Endothelial cell of umbilical vein (primary cell): ENCODE measurements at regions not wholly inside any gene's neighbourhood (a gene's known extent, or its start where the extent isn't known, plus 50 kb on each side); places are given as distances from the start of the nearest gene placed in this dataset.
A peak's percentile ranks its signal among the peaks of the same experiment; 100 is the strongest.

Experiments
- BruUV-seq: library from RNA; stranded (reverse); fragments of 400-500 nt; replicated peaks from 2 replicates; lab custom pipeline; 2021; lab: Mats Ljungman, UMichigan
- CTCF ChIA-PET: fragments of 300-600, 350-600 bp; sonication (Branson Sonifier 250); formaldehyde crosslinking; loops from one replicate; lab custom pipeline; 2021; ENCODE audit warnings: antibody characterized with exemption, inconsistent platforms; lab: Charles Lee
- POLR2A ChIA-PET: fragments of 300-600, 350-600 bp; sonication (Branson Sonifier 250); formaldehyde crosslinking; loops from one replicate; lab custom pipeline; 2021; ENCODE audit warnings: antibody characterized with exemption, inconsistent platforms; lab: Charles Lee
- DNase-seq: peaks from one replicate; pipeline ENCODE4 v3.0.0-alpha.2; 2011; ENCODE audit warnings: low read depth, low spot score
- FAIRE-seq: peaks from 2 replicates; lab custom pipeline; 2011; peaks lifted over from hg19 to GRCh38; lab: Jason Lieb, UNC
- H2AFZ ChIP-seq: 2 replicates; pipeline ENCODE4 v1.6.0; 2012; ENCODE audit warnings: low read depth, low read length, control low read depth, inconsistent platforms
- H3K27ac ChIP-seq: 2 replicates; pipeline ENCODE4 v1.5.1; 2011; ENCODE audit warnings: low read depth, mild to moderate bottlenecking, control low read depth, low read length, moderate library complexity; ENCODE audit not compliant: insufficient read depth
- H3K27me3 ChIP-seq, 2 experiments: 2 replicates each; pipeline versions ENCODE4 v1.6.0 to v1.6.1; 2011; ENCODE audit warnings: low read length in 2 of 2, mixed read lengths in 1 of 2; ENCODE audit not compliant: control insufficient read depth in 2 of 2, insufficient read depth in 2 of 2
- H3K36me3 ChIP-seq, 2 experiments: 2 replicates in 1 of 2; 3 replicates in 1 of 2; pipeline ENCODE4 v1.5.1; 2011; ENCODE audit warnings: low read length in 2 of 2, mild to moderate bottlenecking in 1 of 2, moderate library complexity in 1 of 2; ENCODE audit not compliant: control insufficient read depth in 2 of 2, insufficient read depth in 2 of 2; ENCODE audit errors: extremely low read depth in 1 of 2
- H3K4me1 ChIP-seq: 3 replicates; pipeline ENCODE4 v1.5.1; 2011; ENCODE audit warnings: mild to moderate bottlenecking, low read length; ENCODE audit not compliant: control insufficient read depth, insufficient read depth; ENCODE audit errors: extremely low read depth
- H3K4me2 ChIP-seq: 2 replicates; pipeline ENCODE4 v1.6.1; 2011; ENCODE audit warnings: low read length, control low read depth, mixed read lengths; ENCODE audit not compliant: insufficient read depth
- H3K4me3 ChIP-seq, 3 experiments: fragments of 200-600 bp in 1 of 3; sonication (generic), shearing (Covaris generic) in 1 of 3; replicated peaks in 1 of 3; 2 replicates each; pipeline ENCODE4 v1.5.1; 2011 to 2016; ENCODE audit warnings: control low read depth in 3 of 3, low read length in 3 of 3, mild to moderate bottlenecking in 2 of 3, inconsistent platforms in 1 of 3, low read depth in 1 of 3, moderate library complexity in 1 of 3; ENCODE audit not compliant: insufficient read depth in 1 of 3
- H3K79me2 ChIP-seq: 2 replicates; pipeline ENCODE4 v1.6.0; 2012; ENCODE audit warnings: low read length, inconsistent platforms; ENCODE audit not compliant: control insufficient read depth, insufficient read depth
- H3K9ac ChIP-seq: replicated peaks from 2 replicates; pipeline ENCODE3; 2011; ENCODE audit warnings: low read length, control low read depth; ENCODE audit not compliant: insufficient read depth; ENCODE audit errors: extremely low read depth
- H3K9me1 ChIP-seq: replicated peaks from 3 replicates; pipeline ENCODE4 v1.6.0; 2011; ENCODE audit warnings: mild to moderate bottlenecking, low read length; ENCODE audit not compliant: control insufficient read depth, insufficient read depth; ENCODE audit errors: extremely low read depth
- H3K9me3 ChIP-seq: replicated peaks from 2 replicates; pipeline ENCODE4 v1.5.1; 2012; ENCODE audit warnings: low read length, inconsistent platforms; ENCODE audit not compliant: control insufficient read depth, insufficient read depth
- H4K20me1 ChIP-seq: replicated peaks from 2 replicates; pipeline ENCODE3; 2011; ENCODE audit warnings: mild to moderate bottlenecking, low read length; ENCODE audit not compliant: control insufficient read depth, insufficient read depth; ENCODE audit errors: extremely low read depth
- CTCF ChIP-seq, 2 donors: IDR thresholded peaks; 1 replicate in 1 of 2; 2 replicates in 1 of 2; pipeline ENCODE4 v1.5.1; 2011; ENCODE audit warnings: low read length in 2 of 2, mild to moderate bottlenecking in 2 of 2, moderate library complexity in 2 of 2, control low read depth in 1 of 2, inconsistent platforms in 1 of 2, low read depth in 1 of 2; ENCODE audit not compliant: insufficient read depth in 1 of 2; ENCODE audit errors: extremely low read depth in 1 of 2
- EZH2 ChIP-seq: IDR thresholded peaks from 2 replicates; pipeline ENCODE4 v1.6.1; 2012; ENCODE audit warnings: borderline replicate concordance, low read depth, mild to moderate bottlenecking, moderate library complexity, low read length, inconsistent platforms; ENCODE audit not compliant: severe bottlenecking
- FOS ChIP-seq: IDR thresholded peaks from 2 replicates; pipeline ENCODE4 v1.6.1; 2011; ENCODE audit warnings: mild to moderate bottlenecking, low read length, moderate library complexity, borderline replicate concordance; ENCODE audit not compliant: insufficient read depth
- GATA2 ChIP-seq: IDR thresholded peaks from 2 replicates; pipeline ENCODE4 v1.7.0; 2011; ENCODE audit warnings: low read depth, mild to moderate bottlenecking, moderate library complexity, mixed read lengths, low read length; ENCODE audit not compliant: insufficient read length, insufficient read depth
- JUN ChIP-seq: IDR thresholded peaks from 2 replicates; pipeline ENCODE4 v1.6.1; 2011; ENCODE audit warnings: borderline replicate concordance, low read depth; ENCODE audit not compliant: insufficient read length, insufficient read depth
- MAX ChIP-seq: IDR thresholded peaks from 2 replicates; pipeline ENCODE4 v1.6.1; 2011; ENCODE audit not compliant: insufficient read depth, insufficient read length
- MYC ChIP-seq: IDR thresholded peaks from one replicate; pipeline ENCODE4 v1.6.1; 2011; ENCODE audit warnings: mild to moderate bottlenecking, low read depth, low read length
- POLR2A ChIP-seq: IDR thresholded peaks from 2 replicates; pipeline ENCODE4 v1.6.1; 2012; ENCODE audit warnings: low read depth, mild to moderate bottlenecking, control low read depth, low read length
- POLR2AphosphoS5 ChIP-seq: IDR thresholded peaks from 2 replicates; pipeline ENCODE4 v1.6.1; 2012; ENCODE audit warnings: low read depth, mild to moderate bottlenecking, control low read depth, low read length, moderate library complexity; ENCODE audit not compliant: insufficient read depth
- dilution Hi-C: fragments of 300-500 bp; cut with MboI; formaldehyde crosslinking; loops from one replicate; pipeline ENCODE4 v1.15.0; 2019; ENCODE audit warnings: low sequenced_read_pairs; ENCODE audit not compliant: extremely low pct_ligation_motif_present
- intact Hi-C: fragments of 100-400 bp; cut with micrococcal nuclease; formaldehyde crosslinking; loops from one replicate; pipeline ENCODE4 v1.10.0; 2022

GRCh38 chr3:106711650-106712049 lies 665.6 kb upstream of the CCDC54 start:
- Histone ChIP-seq H3K4me1 (no peaks in the 10 kb centered on the region), H2AFZ (peak overlapping the region; percentile 21), H3K27me3 (no peaks in the 10 kb centered on the region), H3K36me3 (no peaks in the 10 kb centered on the region), H4K20me1 (no peaks in the 10 kb centered on the region), H3K4me3 (no peak overlapping the region), H3K27ac (no peak overlapping the region), H3K9ac (no peak overlapping the region), H3K9me1 (no peaks in the 10 kb centered on the region), H3K79me2 (no peaks in the 10 kb centered on the region), H3K9me3 (no peaks in the 10 kb centered on the region), H3K4me2 (no peak overlapping the region)
- peak; percentile 38 for FAIRE-seq
- DNase-seq, result no peak
- POLR2A ChIA-PET, result no interaction called here
- TF ChIP-seq POLR2A (no peak), POLR2AphosphoS5 (no peak), MYC (no peak), FOS (no peak), CTCF (IDR thresholded peaks at IDR 0.05; ENCODE audit: extremely low read depth in 1 of 2, insufficient read depth in 1 of 2, low read depth in 1 of 2, low read length in 2 of 2) (no peak), EZH2 (no peak), GATA2 (no peak), JUN (no peak), MAX (no peak)
- intact Hi-C loops (no loop called here), dilution Hi-C loops (no loop called here)
- CTCF ChIA-PET, result interaction anchor here (0.7 to 1.4 kb wide), 6 partner anchors 8 to 353 kb away, joined by 3 to 4 read pairs (median 3); no protein-coding TSS in a partner anchor
- BruUV-seq, result no TSS peak
